ENCODE measurements at regions not wholly inside any gene's neighbourhood (a gene's known extent, or its start where the extent isn't known, plus 50 kb on each side); places are given as distances from the start of the nearest gene placed in this dataset.

GRCh38 chr4:160194716-160195115 lies 1091.8 kb downstream of the RAPGEF2 start:
- TF ChIP-seq CTCF (IDR thresholded peaks at IDR 0.05) (no peak), POLR2A (IDR thresholded peaks at IDR 0.05) (no peak)

Measured in ovary (tissue), 3 donors.